ENCODE measurements at regions not wholly inside any gene's neighbourhood (a gene's known extent, or its start where the extent isn't known, plus 50 kb on each side); places are given as distances from the start of the nearest gene placed in this dataset.

- intact Hi-C loops (cut with DNase I), result no loop called here
- no peaks in the 10 kb centered on the region for H3K27me3 ChIP-seq
- no peaks in the 10 kb centered on the region for H3K9me3 ChIP-seq
- no peak overlapping the region for H3K27ac ChIP-seq
- no peak for ATAC-seq
- no peaks in the 10 kb centered on the region for H3K36me3 ChIP-seq
- H3K4me3 ChIP-seq, result no peak overlapping the region
- no peaks in the 10 kb centered on the region for H3K4me1 ChIP-seq
- TF ChIP-seq CTCF (IDR thresholded peaks at IDR 0.05) (no peak), POLR2A (IDR thresholded peaks at IDR 0.05) (no peak)
- DNase-seq, result no peak
These were observed 63.5 kb upstream of the DMRT1 start for GRCh38 chr9:777978-778377.

GRCh38 chr9:784202-784601 is 57.3 kb upstream of the DMRT1 start:
- no peaks in the 10 kb centered on the region for H3K4me1 ChIP-seq
- TF ChIP-seq CTCF (IDR thresholded peaks at IDR 0.05), result no peak
- TF ChIP-seq POLR2A (IDR thresholded peaks at IDR 0.05), result no peak
- no peak overlapping the region for H3K4me3 ChIP-seq
- intact Hi-C loops (cut with DNase I), result no loop called here
- H3K27ac ChIP-seq, result no peak overlapping the region
- no peaks in the 10 kb centered on the region for H3K9me3 ChIP-seq
- H3K27me3 ChIP-seq, result no peaks in the 10 kb centered on the region
- DNase-seq (no peak), ATAC-seq (no peak)
- WGBS (ENCODE audit: insufficient coverage, low coverage, low lambda C conversion rate, missing lambda C conversion rate), result 33% methylated on average over 1 of the region's 1 CpG
- no peaks in the 10 kb centered on the region for H3K36me3 ChIP-seq

GRCh38 chr9:784916-785315 is 56.6 kb upstream of the DMRT1 start:
- H3K27ac ChIP-seq, result no peak overlapping the region
- no peaks in the 10 kb centered on the region for H3K9me3 ChIP-seq
- no peaks in the 10 kb centered on the region for H3K36me3 ChIP-seq
- no peak overlapping the region for H3K4me3 ChIP-seq
- TF ChIP-seq CTCF (IDR thresholded peaks at IDR 0.05) (no peak), POLR2A (IDR thresholded peaks at IDR 0.05) (no peak)
- H3K27me3 ChIP-seq, result no peaks in the 10 kb centered on the region
- no peak for ATAC-seq
- intact Hi-C loops (cut with DNase I), result no loop called here
- WGBS (ENCODE audit: insufficient coverage, low coverage, low lambda C conversion rate, missing lambda C conversion rate), result 59% methylated on average over 2 of the region's 2 CpGs
- no peaks in the 10 kb centered on the region for H3K4me1 ChIP-seq
- no peak for DNase-seq

- intact Hi-C loops (cut with DNase I), result no loop called here
- 50% methylated on average over 1 of the region's 5 CpGs for WGBS (ENCODE audit: insufficient coverage, low coverage, low lambda C conversion rate, missing lambda C conversion rate)
These were observed 55.5 kb upstream of the DMRT1 start for GRCh38 chr9:785997-786396.

More at GRCh38 chr9:785997-786396, 55.5 kb upstream of the DMRT1 start:
- H3K4me1 ChIP-seq, result no peaks in the 10 kb centered on the region
- no peaks in the 10 kb centered on the region for H3K27me3 ChIP-seq
- H3K4me3 ChIP-seq, result no peak overlapping the region
- TF ChIP-seq CTCF (IDR thresholded peaks at IDR 0.05) (no peak), POLR2A (IDR thresholded peaks at IDR 0.05) (no peak)
- no peaks in the 10 kb centered on the region for H3K9me3 ChIP-seq
- ATAC-seq (no peak), DNase-seq (no peak)
- no peaks in the 10 kb centered on the region for H3K36me3 ChIP-seq
- no peak overlapping the region for H3K27ac ChIP-seq
